GM21390 (cell line): ENCODE measurements at regions not wholly inside any gene's neighbourhood (a gene's known extent, or its start where the extent isn't known, plus 50 kb on each side); places are given as distances from the start of the nearest gene placed in this dataset.

Experiments used
- ATAC-seq: cut with Tn5 transposase; IDR thresholded peaks from one replicate; pipeline ENCODE4 v1.9.1; 2021; ENCODE audit not compliant: unreplicated experiment

DNA sequence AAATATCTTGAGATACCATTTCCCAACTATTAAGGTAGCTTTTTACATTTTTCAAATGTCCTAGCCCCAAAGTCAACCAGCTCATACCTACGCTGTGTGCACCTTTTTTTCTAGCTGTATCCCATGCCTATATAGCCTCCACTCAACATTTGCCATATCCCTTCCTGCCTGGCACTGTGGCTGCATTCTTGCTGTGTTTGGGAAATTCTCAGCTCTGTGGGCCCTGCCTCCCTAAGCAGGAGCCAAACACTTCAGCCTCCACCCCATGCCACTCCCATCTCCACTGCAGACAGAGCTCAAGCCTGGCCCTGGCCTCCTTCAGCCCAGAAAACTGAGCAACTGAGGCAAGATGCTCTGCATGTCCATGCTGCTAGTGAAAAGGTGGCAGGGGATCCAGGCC lies 141.3 kb downstream of the RAB11FIP2 start:
- no peak for ATAC-seq

DNA sequence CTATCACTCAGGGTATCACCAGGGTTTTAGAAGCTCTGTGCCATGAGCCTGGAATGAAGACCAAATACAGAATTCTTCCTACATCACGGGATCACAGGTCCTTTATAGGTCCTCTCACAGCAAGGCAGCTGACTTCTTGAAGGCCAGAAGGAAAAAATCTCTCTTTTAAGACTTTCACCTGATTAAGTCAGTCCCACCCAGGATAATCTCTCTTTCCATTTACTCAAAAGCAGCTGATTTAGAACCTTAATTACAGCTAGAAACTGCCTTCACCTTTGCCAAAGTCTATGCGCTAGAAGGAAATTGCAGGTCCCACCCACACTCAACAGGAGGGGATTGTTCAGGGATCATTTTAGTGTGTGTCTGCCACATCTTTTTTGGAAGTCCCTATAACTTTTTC lies 135.1 kb downstream of the RAB11FIP2 start:
- ATAC-seq, result no peak

- ATAC-seq, result no peak
These were observed 132.4 kb downstream of the RAB11FIP2 start for GRCh38 chr10:117914334-117914733.

GRCh38 chr10:117920956-117921355 lies 125.8 kb downstream of the RAB11FIP2 start:
- no peak for ATAC-seq

DNA sequence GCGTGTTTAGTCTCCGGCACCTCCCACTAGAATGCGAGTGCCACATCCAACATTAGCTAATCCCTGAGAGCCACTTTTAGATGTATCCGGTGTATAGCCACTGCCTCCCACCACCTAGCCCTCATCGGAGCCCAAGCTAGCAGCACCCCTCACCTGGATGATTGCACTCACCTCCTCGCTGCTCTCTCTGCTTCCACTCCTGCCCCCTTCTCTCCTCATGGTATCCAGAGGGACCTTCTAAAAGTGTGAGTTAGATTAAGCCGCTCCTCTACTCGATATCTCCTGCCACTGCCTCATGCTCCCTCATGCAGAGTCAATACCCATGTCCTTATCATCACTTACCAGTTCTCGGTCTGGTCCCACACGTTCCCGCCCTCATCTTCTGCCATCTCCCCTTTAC lies 125.3 kb downstream of the RAB11FIP2 start:
- no peak for ATAC-seq

GRCh38 chr10:117924820-117925219 lies 121.9 kb downstream of the RAB11FIP2 start:
- ATAC-seq, result no peak

DNA sequence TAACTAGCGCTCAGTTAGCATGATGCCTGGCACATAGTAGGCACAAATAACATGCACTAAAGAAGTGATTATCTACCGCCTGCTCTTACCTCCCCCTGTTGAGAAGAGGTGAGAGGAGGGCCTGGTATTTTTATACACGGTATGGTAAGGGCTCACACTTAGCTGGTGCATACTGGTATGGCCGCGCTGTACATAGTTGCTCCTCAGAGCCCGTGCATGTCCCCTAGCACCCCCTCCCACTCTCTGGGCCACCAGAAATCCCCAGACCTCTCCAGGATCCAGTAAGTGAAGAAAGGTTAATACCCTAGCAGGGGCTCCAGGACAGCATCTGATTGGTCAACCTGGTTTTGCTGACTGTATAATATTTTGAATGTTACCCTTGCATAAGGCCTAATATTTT lies 121.4 kb downstream of the RAB11FIP2 start:
- no peak for ATAC-seq

DNA sequence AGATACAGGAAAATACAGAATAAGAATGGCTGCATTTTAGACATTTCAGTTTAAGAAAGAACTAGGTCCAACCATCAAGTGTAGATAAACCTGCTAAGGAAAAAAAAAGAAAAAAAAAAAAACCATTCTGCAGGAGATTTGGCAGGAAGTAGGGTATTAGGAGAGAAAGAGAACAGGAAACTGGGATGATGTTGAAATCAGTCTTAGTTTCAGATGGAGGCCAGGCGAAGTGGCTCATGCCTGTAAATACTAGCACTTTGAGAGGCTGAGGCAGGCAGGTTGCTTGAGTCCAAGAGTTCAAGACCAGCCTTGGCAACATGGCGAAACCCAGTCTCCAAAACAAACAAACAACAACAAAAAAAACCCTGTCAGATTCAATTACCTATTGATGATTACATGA lies 120.2 kb downstream of the RAB11FIP2 start:
- ATAC-seq, result no peak

DNA sequence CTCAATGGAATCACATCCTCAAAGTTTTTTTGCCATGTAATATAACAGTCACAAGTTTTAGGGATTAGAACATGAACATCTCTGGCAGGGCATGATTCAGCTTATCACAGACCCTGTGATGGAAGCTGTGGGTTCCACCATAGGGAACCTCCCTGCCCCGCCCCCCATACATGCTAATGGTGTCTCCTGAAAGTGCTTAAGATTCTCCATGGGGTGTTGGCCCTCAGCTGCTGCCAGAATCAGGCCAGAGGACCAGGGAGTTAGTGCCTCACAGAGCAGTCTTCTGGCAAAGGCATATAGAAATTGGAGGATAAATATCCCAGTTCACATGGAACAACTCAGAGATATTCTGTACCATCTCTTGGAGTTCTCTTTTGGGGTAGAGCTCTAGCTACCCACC lies 119.4 kb downstream of the RAB11FIP2 start:
- no peak for ATAC-seq

DNA sequence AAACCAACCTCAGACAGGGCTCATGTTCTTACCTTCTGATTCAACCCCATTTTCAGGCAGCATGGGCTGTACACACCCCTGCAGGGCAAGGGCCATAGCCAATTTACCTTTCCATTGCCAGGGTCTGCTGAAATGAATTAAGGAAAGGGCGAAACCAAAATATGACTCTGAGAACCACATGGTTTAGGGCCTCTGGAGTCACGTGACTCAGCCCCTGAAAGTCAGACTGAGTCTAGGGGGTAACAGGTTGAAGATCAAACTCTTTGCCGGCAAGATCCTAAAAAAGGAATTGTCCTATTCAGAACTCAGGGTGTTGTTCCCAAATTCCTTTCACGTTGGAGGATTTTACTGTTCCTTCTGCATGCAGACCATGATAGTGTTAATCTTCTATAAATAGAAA lies 118.9 kb downstream of the RAB11FIP2 start:
- ATAC-seq, result no peak

GRCh38 chr10:117928281-117928680 lies 118.5 kb downstream of the RAB11FIP2 start:
- no peak for ATAC-seq

- no peak for ATAC-seq
These were observed 118.0 kb downstream of the RAB11FIP2 start for GRCh38 chr10:117928741-117929140.

GRCh38 chr10:117929327-117930067 lies 117.2 kb downstream of the RAB11FIP2 start:
- no peak for ATAC-seq

DNA sequence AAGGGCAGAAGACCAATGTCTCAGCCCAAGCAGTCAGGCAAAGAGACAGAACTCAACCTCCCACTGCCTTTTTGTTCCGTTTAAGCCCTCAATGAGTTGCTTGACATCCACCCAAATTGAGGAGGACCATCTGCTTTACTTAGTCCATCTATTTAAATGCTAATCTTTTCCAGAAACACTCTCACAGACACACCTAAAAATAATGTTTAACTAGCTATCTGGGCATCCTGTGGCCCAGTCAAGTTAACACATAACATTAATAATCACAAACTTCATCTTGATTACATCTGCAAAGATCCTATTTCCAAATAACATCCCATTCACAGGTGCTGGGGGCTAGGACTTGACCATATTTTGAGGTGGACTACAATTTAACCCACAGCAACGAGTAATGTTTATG lies 115.7 kb downstream of the RAB11FIP2 start:
- no peak for ATAC-seq

DNA sequence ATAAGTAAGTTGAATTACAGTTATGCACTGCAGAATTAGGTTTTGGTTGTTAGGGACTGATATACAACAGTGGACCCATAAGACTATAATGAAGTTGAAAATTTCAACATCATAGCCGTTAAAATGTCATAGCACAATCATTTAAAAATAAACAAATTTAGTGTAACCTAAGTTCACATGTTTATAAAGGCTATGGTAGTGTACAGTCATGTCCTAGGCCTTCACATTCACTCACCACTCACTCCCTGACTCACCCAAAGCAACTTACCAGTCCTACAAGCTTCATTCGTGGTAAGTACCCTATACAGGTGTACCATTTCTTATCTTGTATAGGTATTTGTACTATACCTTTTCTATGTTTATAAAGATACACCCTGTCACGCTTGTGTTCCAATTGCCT lies 113.7 kb downstream of the RAB11FIP2 start:
- ATAC-seq, result no peak

- no peak for ATAC-seq
These were observed 112.3 kb downstream of the RAB11FIP2 start for GRCh38 chr10:117934477-117934876.

- no peak for ATAC-seq
These were observed 110.6 kb downstream of the RAB11FIP2 start for GRCh38 chr10:117936141-117936540.

DNA sequence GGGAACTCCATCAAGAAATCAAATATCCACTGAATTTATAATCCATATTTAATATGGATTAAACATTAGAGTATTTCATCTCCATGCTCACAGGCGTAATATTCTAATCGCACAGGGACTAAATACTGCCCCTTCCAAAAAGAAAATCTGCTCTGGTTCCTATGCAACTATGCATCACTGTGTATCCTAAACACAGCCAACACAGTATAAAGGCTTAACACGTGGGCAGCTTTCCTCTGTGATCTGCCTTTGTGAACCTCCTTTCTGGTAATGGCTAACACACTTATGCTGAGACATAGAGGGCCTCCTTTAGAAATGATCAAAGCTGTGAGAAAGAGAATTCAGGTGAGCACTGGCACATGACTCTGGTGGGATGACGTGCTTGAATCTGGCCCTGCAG lies 110.2 kb downstream of the RAB11FIP2 start:
- no peak for ATAC-seq

- ATAC-seq, result no peak
These were observed 109.8 kb downstream of the RAB11FIP2 start for GRCh38 chr10:117936976-117937375.

GRCh38 chr10:117938104-117938503 lies 108.6 kb downstream of the RAB11FIP2 start:
- no peak for ATAC-seq

GRCh38 chr10:117942226-117942625 lies 104.5 kb downstream of the RAB11FIP2 start:
- ATAC-seq, result no peak

GRCh38 chr10:117944676-117945447 lies 101.9 kb downstream of the RAB11FIP2 start:
- ATAC-seq, result peak; percentile 66
